AG09309 (cell line): ENCODE measurements at regions not wholly inside any gene's neighbourhood (a gene's known extent, or its start where the extent isn't known, plus 50 kb on each side); places are given as distances from the start of the nearest gene placed in this dataset.

Source experiments
- DNase-seq: peaks from one replicate; pipeline ENCODE4 v3.0.0-alpha.2; 2010; ENCODE audit warnings: low read depth
- H3K4me3 ChIP-seq: 2 replicates; pipeline ENCODE4 v1.5.1; 2011; ENCODE audit warnings: mild to moderate bottlenecking, low read depth, low read length, moderate library complexity; ENCODE audit not compliant: control insufficient read depth
- TF ChIP-seq, protein P1 (sequence below): IDR thresholded peaks from 2 replicates; pipeline ENCODE4 v1.5.1; 2011; ENCODE audit warnings: mild to moderate bottlenecking, low read depth, low read length, inconsistent platforms; ENCODE audit not compliant: insufficient read depth, control insufficient read depth; ENCODE audit errors: missing control alignments

DNA sequence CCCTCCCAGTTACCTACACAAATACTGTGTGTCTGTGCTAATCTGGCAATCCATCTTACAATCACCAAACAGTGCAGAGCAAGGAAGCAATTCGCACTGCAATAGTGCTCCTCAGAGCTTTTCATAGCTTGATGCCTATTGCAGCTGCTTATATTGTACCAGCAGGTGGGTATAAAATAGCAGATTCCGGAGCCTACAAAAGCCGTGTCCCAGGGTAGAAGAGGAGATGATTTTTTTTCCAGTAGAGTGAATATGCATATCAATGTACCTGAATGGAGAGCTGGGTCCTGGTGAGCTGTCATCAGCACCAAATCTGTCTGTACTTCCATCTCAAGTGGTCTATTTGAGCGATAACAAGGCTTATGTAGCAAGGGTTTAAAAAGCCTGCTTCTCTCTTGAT, 668.4 kb downstream of the DIAPH3 start:
- no peak overlapping the region for H3K4me3 ChIP-seq
- DNase-seq: no peak
- TF ChIP-seq, protein P1, sequence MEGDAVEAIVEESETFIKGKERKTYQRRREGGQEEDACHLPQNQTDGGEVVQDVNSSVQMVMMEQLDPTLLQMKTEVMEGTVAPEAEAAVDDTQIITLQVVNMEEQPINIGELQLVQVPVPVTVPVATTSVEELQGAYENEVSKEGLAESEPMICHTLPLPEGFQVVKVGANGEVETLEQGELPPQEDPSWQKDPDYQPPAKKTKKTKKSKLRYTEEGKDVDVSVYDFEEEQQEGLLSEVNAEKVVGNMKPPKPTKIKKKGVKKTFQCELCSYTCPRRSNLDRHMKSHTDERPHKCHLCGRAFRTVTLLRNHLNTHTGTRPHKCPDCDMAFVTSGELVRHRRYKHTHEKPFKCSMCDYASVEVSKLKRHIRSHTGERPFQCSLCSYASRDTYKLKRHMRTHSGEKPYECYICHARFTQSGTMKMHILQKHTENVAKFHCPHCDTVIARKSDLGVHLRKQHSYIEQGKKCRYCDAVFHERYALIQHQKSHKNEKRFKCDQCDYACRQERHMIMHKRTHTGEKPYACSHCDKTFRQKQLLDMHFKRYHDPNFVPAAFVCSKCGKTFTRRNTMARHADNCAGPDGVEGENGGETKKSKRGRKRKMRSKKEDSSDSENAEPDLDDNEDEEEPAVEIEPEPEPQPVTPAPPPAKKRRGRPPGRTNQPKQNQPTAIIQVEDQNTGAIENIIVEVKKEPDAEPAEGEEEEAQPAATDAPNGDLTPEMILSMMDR: no peak

DNA sequence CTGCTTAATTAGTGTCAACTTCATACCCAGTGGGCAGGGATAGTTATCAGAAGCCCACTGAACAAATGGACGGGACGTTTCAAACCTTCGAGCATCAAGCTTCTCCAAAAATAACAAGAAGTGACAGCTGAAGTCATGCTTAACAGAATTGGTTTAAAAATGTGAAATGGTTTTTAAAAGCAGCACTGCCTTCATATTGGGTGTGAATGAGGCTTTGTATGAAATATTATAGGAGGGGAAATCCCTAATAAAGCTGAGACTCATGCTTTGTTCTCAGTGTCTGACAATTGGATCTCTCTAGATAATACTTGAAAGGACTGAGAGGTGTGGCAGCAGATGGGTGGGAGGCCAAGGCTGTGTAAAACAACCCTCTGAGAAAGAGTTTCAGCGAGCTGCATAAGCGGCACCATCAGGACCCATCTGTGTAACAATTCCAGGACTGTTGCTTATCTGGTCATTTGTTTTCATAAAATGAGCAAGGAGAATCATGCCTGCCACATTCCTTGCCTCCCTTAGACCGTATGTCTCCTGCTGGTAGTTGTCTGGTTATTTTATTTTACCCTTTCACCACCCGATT, 667.7 kb downstream of the DIAPH3 start:
- no peak for DNase-seq
- TF ChIP-seq, protein P1: no peak
- no peak overlapping the region for H3K4me3 ChIP-seq

- DNase-seq: no peak
- TF ChIP-seq, protein P1: no peak
- H3K4me3 ChIP-seq: no peak overlapping the region
These were observed 666.0 kb downstream of the DIAPH3 start for GRCh38 chr13:59497621-59498247.

DNA sequence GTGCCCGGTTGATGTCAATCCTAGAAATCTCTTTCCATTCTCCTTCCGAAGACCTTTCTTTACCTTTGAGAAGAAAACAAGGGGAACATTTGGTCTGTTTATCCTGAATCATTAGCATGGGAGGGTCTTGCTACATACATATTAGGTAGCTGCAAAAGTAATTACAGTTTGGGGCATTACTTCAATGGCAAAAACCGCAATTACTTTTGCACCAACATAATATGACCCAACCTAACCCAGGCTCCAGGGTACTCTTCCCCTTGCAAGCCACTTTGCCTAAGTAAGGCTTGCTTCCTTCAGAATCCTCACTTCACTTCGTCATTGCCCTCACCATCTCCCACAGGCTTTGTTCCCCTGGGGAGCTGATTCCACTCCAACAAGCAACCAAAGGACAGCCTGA, 662.7 kb downstream of the DIAPH3 start:
- no peak for DNase-seq
- TF ChIP-seq, protein P1: no peak
- H3K4me3 ChIP-seq: no peak overlapping the region

DNA sequence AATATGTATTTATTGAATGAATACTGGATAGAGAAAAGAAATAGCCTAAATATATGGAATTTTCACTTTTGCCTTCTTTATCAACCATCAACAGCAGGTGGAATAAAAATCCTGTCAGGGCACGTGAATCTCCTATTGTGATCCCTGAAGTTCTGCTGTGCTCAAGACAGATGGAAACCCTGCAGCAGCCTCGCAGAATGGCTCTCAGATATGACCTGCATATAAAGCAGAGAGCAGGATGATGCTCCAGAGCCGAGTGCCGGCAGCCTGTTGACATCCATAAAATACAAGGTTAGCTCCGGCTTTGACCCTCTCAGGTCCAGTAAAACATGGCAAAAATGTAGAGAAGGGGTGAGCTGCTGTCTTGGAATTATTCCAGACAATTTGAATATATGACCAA, 659.3 kb downstream of the DIAPH3 start:
- no peak overlapping the region for H3K4me3 ChIP-seq
- TF ChIP-seq, protein P1: no peak
- no peak for DNase-seq

DNA sequence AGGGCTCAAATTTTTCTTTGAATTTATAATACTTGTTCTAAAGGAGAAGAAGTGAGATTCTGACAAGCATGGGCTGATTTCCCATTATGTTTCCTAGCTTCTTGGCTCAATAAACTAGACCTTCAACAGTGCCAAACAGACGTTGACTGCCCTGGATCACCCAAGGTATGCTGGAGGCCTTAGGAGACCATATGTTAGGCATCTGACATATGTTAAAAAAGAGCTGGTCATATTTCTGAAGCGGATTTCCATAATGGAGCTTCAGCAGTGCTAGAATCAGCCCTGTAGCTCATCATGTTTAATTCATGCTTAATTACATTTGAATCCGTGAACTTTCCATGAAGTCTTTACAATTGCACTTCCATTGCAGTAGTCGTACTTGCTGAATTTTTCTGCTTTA, 653.3 kb downstream of the DIAPH3 start:
- DNase-seq: no peak
- H3K4me3 ChIP-seq: no peak overlapping the region
- TF ChIP-seq, protein P1: no peak
